Esophagus muscularis mucosa (tissue), 3 donors: ENCODE measurements at regions not wholly inside any gene's neighbourhood (a gene's known extent, or its start where the extent isn't known, plus 50 kb on each side); places are given as distances from the start of the nearest gene placed in this dataset.

Experiments
- CTCF ChIP-seq, 3 experiments: fragments of 200-600 bp in 2 of 3; fragments of 450-650 bp in 1 of 3; sonication (generic) in 2 of 3; IDR thresholded peaks; one replicate each; pipeline ENCODE4 v1.5.1; 2017 to 2019; ENCODE audit warnings: antibody characterized with exemption in 3 of 3, mild to moderate bottlenecking in 2 of 3, moderate library complexity in 1 of 3
- POLR2A ChIP-seq: fragments of 450-650 bp; IDR thresholded peaks from one replicate; pipeline ENCODE4 v1.6.1; 2017; ENCODE audit warnings: antibody characterized with exemption, moderate library complexity, mild to moderate bottlenecking, low read depth

- TF ChIP-seq CTCF (IDR thresholded peaks at IDR 0.05): no peak
- TF ChIP-seq POLR2A: no peak
These were observed 733.4 kb upstream of the NUDT12 start for GRCh38 chr5:104295991-104296390.
